NCI-H128 (cell line): ENCODE measurements at regions not wholly inside any gene's neighbourhood (a gene's known extent, or its start where the extent isn't known, plus 50 kb on each side); places are given as distances from the start of the nearest gene placed in this dataset.

Experiments used
- DNase-seq: peaks from one replicate; lab custom pipeline; 2025; ENCODE audit not compliant: unreplicated experiment; lab: John Stamatoyannopoulos, UW

DNA sequence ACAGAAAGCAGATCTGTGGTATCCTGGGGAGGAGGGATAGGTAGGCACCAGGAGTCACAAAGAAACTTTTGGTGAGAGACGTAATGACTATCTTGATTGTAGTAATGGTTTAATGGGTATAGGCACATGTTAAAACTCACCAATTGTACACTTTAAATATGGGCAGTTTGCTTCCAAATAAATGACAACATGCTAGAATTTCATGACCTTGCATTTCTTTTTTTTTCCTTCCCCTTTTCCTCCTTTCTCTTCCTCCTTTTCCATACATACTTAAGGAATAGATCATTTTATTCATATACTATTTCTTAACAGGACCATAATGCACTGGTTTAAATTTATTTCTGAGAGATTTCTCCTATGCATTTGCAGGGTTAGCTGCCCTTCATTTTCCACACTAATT, 341.8 kb downstream of the TMEM182 start:
- no peak for DNase-seq

GRCh38 chr2:103119352-103119751, 357.5 kb downstream of the TMEM182 start:
- DNase-seq: no peak

GRCh38 chr2:103121106-103121505, 359.3 kb downstream of the TMEM182 start:
- DNase-seq: no peak

DNA sequence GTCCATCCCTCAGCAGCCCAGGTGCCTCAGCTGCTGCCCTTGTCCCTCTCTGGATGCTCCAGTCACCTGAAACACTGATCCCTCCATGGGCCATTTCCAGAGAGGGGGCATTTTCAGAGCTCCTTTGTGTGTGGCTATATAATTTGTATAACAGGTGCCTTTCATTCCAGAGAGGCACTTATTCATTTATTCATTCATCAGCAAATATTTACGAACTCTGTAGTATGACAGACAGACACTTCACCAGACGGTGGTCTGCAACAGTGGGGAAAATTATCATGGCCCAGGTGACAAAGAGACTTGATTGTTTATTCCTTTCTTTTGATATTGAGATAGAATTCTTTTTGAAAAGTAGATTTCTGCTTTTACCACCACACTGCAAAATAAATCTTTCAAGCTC, 361.7 kb downstream of the TMEM182 start:
- no peak for DNase-seq

- DNase-seq: no peak
Measured at GRCh38 chr2:103130857-103131256, 369.0 kb downstream of the TMEM182 start.

- no peak for DNase-seq
Measured at GRCh38 chr2:103132536-103133217, 370.8 kb downstream of the TMEM182 start.

DNA sequence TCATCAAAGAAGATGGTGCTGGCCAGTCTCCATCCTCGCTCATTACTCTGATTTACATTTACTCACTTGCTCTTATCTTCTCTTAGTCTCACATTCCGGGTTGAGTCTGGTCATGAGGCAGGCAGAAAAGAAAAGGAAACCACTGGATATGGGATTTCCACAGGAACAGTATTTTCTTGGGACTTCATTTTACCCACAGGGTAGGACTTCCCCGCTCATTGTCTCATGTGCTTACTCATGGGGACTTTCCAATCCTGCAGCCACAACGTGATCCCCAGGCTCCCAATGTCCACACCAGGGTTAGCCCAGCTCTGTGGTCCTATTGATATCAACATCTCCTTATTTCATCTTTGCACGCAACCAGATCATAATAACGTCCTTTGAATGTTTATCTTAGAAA, 373.8 kb downstream of the TMEM182 start:
- no peak for DNase-seq

DNA sequence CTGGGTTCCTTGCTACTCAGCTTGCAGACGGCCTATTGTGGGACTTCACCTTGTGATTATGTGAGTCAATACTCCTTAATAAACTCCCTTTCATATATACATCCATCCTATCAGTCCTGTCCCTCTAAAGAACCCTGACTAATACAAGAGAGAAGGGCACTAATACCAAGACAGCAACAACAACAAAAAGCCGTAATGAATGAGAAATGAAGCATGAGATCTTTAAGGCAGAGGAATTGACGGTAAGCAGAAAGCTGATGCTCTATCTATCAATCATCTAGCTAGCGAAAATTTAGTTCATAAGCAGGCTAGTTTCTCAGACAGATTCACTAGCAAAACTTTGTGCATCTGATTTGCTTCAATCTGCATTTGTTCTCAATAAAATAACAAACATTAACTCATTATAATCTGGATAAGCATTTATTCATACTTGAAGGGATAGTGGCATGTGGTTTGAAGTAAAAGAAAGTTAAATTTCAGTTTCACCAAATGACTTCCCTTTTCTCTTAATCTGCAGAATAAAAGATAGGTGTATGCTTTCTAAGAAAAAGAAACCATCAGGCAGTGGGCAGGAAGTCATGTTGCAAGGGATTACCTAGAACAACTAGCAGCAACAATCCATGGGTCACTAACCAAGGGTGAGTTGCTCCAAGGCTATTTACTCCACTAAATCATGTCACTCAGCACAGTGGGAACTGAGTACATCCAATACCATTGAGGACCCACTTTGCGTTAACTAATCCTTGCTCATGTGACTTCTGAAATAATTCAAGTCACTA, 376.5 kb downstream of the TMEM182 start:
- no peak for DNase-seq

- DNase-seq: no peak
Measured at GRCh38 chr2:103139628-103140268, 377.9 kb downstream of the TMEM182 start.

DNA sequence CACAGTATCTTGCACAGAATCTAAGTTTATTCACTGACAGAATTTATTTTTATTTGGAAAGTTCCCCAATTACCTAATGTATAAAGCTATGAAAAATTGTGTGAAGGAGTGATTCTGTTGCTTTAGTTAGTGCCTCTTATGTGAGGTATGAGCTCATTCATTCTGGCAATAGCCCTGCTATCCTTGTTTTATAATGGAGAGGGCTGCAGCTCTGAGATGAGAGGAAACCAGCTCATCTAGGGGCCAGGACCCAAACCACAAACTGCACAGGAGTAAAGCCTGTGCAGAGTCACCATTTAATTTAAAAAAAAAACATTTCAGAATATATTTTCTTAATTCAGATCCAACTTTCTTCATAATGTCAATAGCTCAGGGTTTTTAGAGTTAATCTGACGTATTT, 383.0 kb downstream of the TMEM182 start:
- DNase-seq: no peak

GRCh38 chr2:103145739-103146138, 383.9 kb downstream of the TMEM182 start:
- no peak for DNase-seq

- DNase-seq: no peak
Measured at GRCh38 chr2:103151046-103151445, 389.2 kb downstream of the TMEM182 start.

GRCh38 chr2:103152556-103152955, 390.7 kb downstream of the TMEM182 start:
- DNase-seq: no peak

- no peak for DNase-seq
Measured at GRCh38 chr2:103153580-103154284, 391.9 kb downstream of the TMEM182 start.

GRCh38 chr2:103155308-103155707, 393.5 kb downstream of the TMEM182 start:
- DNase-seq: no peak

GRCh38 chr2:103159018-103159417, 397.2 kb downstream of the TMEM182 start:
- no peak for DNase-seq

GRCh38 chr2:103161456-103162289, 399.8 kb downstream of the TMEM182 start:
- peak; percentile 48 for DNase-seq

GRCh38 chr2:103164748-103165147, 402.9 kb downstream of the TMEM182 start:
- DNase-seq: no peak

DNA sequence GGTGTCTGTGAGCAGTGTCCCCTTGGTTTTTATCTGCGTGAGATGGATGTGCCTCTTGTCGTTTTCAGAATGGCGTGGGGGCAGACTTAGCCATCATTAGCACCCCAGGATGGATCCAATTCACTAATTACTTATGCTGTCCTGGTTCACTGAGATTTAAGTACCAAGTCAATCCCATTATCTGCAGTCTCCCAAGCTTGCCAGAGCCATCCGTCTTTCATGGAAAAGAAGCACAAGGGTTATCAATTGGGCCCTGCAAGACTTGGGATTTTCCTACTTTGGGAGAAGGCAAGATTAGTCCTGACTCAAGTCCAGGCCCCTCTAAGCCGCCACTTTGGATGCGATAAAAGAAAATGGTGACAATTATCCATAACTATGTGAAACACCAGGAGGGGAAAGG, 404.0 kb downstream of the TMEM182 start:
- no peak for DNase-seq

DNA sequence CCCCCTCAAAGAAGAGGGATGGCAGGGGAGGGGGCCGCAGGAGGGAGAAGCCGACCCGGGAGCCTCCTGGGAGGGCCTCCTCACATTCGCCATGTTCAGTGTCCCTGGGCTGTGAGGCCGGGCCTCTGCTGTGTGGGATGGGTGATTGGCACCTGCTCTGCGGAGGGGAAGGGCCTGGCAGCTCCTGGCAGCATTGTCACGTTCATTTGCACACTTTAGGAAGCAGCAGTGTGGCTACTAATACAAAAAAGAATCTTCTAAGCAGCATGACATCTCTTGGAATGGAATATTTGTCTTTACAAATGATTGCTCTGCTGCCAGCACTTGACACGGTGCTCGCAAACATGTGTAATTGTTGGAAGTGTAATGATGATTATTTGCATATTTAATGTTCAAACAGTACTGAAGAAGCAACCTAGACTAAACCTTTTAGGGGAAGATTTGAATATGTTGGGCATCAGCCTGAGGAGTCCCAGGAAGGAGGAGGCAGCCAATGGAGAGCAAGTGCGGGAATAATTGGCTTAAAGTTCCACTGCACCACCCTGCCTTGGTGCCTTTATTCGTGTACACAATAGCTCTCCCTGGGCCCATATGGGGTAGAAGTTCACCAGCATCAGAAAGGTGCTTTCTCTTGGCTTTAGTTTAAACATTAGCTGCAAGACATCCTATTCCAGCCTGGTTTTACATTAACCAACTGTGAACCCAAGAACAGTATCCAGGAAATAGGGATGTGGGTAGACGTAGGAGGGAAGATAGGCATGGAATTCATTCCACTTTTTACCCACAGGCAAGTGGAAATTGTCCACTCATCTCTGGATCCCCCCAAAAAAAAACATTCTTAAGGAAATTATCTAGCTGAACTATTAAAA, 404.9 kb downstream of the TMEM182 start:
- DNase-seq: no peak
